ENCODE measurements at regions not wholly inside any gene's neighbourhood (a gene's known extent, or its start where the extent isn't known, plus 50 kb on each side); places are given as distances from the start of the nearest gene placed in this dataset.

DNA sequence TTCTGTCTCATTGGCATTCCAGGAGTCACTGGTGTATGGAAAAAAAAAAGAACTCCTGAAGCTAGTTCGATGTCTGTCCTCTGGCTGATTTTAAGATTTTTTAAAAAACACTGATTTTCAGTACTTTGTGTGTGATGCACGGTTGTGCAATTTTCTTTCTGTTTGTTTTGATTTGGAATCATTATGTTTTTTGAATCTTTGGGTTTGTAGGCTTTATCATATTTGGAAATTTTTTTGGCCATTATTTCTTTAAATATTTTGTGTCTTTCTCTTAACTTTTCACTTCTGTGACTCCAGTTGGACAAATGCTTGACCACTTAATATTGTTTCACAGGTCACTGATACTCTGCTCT is 327.2 kb downstream of the BCKDHB start:
- no peak for TF ChIP-seq EZH2 (IDR thresholded peaks at IDR 0.05; ENCODE audit: borderline replicate concordance, low read depth, low read length, poor library complexity, severe bottlenecking)
- TF ChIP-seq, protein P1, sequence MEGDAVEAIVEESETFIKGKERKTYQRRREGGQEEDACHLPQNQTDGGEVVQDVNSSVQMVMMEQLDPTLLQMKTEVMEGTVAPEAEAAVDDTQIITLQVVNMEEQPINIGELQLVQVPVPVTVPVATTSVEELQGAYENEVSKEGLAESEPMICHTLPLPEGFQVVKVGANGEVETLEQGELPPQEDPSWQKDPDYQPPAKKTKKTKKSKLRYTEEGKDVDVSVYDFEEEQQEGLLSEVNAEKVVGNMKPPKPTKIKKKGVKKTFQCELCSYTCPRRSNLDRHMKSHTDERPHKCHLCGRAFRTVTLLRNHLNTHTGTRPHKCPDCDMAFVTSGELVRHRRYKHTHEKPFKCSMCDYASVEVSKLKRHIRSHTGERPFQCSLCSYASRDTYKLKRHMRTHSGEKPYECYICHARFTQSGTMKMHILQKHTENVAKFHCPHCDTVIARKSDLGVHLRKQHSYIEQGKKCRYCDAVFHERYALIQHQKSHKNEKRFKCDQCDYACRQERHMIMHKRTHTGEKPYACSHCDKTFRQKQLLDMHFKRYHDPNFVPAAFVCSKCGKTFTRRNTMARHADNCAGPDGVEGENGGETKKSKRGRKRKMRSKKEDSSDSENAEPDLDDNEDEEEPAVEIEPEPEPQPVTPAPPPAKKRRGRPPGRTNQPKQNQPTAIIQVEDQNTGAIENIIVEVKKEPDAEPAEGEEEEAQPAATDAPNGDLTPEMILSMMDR (conservative IDR thresholded peaks at IDR 0.05; ENCODE audit: low read depth, low read length), result no peak
